HG03354 (cell line): ENCODE measurements at regions not wholly inside any gene's neighbourhood (a gene's known extent, or its start where the extent isn't known, plus 50 kb on each side); places are given as distances from the start of the nearest gene placed in this dataset.

ENCODE experiments used
- ATAC-seq: cut with Tn5 transposase; IDR thresholded peaks from one replicate; pipeline ENCODE4 v1.9.1; 2021; ENCODE audit warnings: mild to moderate bottlenecking; ENCODE audit not compliant: unreplicated experiment, poor library complexity, severe bottlenecking

DNA sequence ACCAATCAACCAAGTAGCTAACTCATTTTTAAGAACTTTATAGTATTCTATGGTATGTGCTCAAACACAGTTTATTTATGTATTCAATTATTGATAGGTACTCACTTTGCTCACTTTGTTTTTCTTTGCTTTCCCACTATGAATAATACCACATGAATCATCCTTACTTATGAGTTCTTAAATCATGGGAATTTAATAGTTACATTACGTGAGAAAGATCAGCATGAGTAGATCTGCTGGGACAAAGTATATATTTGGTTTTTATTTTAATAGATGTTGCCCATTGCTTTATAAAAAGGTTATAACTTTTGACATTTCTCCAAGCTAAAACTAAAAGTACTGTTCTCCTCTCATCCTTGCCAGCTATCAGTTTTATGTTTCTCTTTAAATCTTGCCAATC lies 390.7 kb downstream of the LRATD1 start:
- no peak for ATAC-seq

DNA sequence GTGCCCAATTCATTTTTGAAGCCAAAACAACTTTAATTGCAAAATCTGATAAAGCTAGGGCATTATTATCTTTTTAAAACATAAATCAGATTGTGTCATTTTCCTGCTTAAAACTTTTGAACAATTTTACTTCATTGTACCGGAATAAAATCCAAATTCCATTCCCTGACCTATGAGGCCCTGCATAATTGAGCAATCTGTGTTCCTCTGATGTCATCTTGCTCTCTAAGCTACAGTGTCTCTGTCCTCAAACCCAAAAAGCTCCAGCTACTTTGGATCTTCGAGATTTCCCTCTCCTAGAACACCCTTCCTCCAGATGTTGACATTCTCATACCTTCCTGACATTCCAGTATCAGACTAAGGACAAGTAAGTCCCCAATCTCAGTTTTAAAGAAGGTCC lies 395.9 kb downstream of the LRATD1 start:
- no peak for ATAC-seq

DNA sequence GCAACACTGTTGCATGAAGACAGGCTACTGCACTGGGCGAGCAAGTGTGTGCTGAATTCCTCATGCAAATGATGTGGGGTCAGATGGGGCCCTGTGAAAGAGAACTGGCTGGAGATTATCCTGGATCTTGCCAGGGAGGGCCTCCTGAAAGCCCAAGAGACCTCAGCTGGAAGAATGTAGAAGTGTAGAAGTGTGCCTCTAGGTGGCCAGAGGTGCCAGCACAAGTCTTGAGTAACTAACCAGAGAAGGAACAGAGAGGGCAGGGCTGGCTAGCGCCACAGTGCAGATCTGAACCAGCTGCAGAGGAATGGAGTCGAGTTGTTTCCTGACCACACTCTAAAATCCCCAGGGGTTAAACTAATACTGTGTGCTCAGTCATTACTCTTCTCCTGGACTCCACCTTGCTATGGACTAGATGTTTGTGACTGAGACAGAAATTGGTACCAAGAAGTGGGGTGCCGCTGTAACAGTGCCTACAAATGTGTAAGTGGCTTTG lies 399.3 kb downstream of the LRATD1 start:
- peak; percentile 85 for ATAC-seq

DNA sequence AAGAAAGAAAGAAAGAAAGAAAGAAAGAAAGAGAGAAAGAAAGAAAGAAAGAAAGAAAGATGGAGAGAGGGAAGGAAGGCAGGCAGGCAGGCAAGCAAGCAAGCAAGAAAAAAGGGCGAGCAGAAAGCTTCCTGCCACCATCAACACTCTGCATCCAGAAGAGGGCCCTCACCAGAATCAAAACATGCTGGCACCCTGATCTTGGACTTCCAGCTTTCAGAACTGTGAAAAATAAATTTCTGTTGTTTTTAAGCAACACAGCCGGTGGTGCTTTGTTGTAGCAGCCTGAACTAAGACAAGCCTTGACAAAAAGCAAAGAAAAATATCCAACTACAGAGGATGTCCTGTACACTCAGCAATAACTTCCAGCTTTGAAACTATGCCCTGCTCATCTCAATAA lies 401.7 kb downstream of the LRATD1 start:
- ATAC-seq, result no peak

DNA sequence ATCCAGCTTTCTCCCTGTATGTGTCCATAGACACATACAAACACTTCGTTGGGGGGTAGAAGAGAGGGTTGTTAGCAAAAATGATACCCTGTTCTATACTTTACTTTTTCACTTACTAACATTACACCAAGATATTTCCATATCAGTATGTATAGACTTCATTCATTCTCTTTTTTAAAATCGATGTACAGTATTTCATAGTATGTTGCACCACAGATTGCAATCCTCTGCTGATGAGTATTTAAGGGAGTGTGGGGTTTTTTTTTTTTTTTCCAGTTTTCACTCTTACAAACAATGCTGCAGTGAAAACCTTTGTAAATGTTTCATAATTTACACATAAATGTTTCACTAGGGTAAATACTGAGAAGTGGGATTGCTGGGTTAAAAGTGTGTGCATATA lies 402.3 kb downstream of the LRATD1 start:
- ATAC-seq, result no peak

DNA sequence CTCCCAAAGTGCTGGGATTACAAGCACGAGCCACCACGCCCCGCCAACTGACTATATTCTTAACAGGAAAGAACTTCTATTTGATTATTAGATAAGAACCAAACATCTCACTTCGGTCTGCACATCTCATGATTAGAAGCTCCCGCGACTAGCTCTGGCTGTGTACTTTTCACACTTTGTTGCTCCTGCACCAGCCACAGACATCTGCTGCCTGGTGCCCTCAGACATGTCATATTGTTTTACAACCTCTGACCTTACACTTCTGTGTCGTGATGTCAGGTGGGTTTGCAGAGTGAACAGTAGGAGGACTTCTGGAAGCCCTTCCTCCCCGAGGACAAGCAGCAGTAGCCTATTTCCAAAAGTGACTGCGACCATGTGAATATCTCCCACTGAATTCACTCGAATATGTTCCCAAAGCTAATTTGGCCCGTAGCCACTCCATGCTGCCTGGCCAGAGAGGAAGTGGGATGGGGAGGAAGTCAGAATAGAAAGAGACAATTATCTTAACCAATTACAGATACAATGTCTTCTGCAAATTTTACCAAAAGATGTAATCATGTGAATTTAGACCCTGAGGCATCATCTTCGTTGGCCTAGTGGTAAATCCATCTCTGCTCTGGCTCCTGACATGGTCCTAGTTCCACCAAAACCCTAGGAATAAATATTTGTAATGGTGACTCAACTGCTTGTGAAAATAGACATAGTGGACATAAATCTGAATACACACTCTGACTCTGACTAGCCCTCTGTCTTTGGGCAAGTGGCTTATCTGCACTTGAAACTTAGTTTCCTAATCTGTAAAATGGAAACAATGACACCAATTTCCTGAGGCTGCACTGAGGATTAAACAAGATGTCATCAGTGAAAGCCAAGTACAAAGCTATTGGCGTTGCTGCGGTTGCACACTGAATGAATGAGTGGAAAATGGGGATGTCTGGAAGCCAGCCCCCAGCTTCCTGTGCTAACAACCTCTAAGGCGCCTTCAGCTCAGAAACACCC lies 406.1 kb downstream of the LRATD1 start:
- no peak for ATAC-seq

DNA sequence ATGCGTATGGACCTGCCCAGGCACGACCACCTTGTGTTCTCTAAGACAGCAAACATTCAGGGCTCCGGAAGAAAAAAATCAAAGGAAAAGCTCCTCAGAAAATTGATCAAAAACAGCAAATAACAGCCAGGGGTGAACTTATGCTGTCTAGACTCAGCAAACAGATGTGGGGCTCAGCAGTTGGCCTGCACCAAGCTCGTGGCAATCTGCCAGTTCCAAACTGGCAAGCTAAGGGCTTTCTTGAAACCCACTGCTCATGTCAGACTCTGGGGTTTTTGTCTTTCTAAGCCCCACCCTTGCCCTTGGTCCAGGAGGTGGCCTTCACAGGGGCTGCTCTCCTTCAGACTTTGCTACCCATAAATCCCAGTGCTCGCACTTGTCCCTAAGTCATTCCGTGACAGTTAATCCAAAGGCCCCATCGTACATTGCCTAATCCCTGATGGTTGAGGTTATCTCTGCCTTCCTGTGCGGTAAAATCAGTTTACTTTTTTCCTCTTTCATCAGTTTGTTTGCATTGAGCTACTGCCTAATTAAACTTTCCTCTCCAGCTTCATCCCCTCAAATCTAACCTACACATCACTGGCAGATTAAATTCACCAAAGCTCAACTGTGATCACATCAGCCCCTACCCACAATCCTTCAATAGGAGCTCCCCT lies 408.0 kb downstream of the LRATD1 start:
- no peak for ATAC-seq

DNA sequence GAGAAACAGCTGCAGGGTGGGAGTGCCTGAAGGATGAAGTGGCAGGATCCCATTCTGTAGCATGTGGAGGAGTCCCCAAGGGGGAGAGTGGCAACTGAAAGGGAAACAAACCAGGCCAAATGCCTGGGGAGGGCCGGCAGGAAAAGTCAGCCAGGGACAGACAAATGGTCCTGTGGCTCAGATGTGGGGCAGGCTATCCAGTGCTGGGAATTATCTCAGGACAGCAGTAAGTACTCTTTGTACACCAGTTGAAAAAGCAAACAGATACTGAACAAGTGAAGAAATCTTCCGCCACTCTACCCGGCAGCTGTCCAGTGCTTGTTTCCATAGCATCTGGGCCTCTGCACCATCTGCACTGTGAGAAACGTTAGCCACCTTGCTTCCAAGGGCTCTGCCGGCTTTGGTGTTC lies 408.9 kb downstream of the LRATD1 start:
- ATAC-seq, result no peak

DNA sequence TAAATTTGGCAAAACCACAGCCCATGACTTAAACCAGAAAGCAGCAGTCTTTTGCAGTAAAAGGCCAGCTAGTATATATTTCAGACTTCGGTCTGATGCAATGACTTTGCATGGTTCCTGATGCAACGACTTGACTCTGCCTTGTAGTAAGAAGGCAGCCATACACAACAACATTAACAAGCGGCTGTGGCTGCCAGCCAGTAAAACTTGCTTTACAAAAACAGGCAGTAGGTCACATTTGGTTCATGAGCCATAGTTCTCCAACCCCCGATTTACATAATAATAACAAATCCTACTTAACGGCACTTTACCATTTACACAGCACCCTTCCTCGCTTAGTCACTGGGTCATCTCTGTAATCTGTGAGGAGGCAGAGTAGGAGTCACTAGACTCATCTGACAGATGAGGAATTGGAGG lies 410.3 kb downstream of the LRATD1 start:
- ATAC-seq, result no peak

DNA sequence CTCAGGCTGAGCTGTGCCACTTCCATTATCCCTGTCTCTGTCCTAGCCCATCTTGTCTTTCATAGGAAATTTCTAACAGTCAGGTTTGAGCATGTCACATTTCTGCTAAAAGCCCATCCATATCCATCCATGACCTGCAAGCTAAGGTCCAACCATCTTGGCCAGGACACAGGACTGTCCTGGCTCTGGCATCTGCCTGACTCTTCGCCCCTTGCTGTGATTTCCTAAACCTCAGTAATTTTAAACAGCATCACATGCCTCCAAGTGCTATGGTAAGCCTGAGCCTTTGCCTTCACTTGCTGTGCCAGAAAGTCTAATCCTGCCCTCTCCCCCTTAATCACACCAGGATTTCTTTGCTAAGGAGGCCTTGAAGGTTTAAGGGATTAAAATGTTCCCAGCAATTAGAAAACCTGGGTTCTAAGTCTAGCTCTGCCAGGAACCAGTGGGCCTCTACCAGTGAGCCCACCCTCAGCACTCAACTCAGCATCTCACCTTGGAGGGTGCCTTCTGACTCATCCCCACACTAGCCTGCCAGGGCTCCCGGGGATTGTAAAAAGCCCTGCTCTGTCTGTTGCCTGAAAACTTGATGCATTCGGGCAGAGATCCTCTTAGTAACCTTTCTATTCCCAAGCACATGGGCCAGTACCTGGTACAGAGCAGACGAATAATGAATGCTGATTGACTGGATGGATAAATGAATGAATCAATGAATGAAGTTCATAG lies 411.0 kb downstream of the LRATD1 start:
- no peak for ATAC-seq

DNA sequence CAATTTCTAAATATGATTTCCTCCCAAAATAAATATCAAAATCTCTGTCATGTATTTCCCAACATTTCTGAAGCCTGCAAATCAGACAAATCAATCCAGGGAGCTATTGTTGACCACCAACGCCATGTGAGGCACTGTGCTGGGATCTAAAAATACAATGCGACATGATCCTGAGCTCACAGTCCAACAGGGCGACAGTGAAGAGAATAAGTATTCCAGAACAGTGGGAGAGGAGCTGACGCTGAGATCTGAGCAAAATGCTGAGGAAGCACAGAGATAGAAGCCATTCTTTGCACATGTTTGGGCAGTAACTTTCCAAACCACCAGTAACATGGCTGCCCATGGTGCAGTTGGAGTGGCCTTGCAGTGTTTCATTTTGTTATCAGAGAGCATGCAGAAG lies 412.5 kb downstream of the LRATD1 start:
- no peak for ATAC-seq

DNA sequence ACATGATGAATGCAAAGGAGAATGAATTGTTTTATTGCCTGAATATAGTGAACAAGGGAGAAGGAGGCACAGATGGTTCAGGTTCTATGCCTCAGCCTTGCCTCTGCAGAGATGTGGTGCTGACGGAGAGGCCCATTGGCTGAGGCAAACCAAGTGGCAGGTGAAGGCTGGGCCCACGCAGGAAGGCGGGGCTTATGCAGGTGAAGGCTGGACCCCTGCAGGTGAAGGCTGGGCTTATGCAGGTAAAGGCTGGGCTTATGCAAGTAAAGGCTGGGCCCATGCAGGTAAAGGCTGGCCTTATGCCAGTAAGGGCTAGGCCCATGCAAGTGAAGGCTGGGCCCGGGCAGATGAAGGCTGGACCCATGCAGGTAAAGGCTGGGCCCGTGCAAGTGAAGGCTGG lies 414.7 kb downstream of the LRATD1 start:
- ATAC-seq, result no peak

DNA sequence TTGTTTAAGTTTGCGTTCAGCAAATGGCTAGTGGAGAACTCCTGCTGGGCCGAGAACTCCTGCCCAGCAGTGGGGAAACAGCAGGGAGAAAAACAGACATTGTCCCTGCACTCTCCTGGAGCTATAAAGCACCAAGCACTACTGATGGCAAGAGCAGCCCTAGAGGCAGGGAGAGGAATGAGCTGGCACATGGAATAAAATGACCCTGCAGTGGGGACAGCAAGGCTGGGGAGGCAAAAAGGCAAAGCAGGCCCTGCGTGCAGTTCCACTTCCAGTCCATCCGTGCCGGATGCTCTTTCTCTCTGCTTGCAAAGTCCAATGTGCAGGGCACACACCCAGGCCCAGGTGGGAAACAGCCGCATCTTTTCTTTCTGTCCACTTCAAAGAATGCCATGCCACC lies 415.5 kb downstream of the LRATD1 start:
- no peak for ATAC-seq

DNA sequence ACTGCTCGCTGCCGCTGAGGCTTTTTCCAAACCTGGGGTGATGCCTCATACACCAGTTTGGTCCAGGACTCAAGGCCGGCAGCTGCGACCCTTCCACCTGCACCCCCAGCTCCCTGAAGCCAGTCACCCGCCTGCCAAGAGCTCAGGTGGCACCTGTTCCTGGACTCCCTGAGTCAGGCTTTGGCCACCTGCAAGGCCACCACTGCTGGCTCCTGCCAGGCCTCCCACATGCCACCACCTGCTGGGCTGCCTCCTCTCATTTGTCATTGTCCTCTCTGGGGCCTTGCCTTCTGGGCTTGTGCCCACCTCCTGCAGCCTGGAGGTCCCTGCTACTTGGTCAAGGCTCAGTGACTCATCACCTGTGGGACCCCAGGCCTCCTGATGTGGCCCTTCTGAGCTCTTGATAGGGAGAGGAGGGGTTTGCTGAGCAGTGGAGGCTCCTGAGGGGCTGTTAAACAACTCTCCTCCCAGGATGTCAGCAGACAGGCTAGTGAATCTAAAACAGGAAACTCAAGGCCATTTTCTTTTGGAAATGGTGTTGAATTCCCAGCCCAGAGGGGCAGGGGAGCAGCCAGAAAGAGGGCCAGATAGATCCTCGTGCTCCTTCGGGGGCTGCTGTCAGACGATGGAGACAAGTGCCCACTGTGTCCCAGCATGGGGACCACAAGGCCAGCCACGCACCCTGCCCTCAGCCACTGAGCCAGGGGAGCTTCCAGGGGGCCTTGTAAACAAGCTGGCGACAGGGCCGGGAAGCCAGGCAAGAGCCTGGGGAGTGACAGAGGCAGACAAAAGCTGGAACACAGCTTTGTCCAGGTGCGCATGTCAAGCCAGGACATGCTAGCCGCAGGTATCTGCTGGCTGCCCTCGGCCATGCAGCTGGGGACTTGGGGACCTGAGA lies 416.8 kb downstream of the LRATD1 start:
- ATAC-seq, result no peak

DNA sequence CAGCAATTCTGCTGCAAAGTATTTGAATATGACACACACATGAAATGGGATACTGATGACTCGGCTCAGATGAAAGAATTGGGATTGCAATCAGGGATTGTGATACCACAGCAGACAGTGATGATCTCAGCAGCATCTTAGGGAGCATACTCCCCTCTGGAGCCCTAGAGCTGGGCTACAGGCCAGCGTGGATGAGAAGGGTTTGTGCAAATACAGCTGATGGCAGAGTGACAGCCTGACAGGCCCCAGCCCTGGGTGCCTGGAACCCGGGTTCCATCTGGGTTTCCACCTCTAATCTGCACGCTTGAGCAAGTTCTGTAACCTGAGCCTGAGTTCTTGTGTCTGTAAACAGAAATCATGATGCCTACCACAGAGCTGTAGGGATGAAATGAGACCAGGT lies 418.0 kb downstream of the LRATD1 start:
- ATAC-seq, result no peak

DNA sequence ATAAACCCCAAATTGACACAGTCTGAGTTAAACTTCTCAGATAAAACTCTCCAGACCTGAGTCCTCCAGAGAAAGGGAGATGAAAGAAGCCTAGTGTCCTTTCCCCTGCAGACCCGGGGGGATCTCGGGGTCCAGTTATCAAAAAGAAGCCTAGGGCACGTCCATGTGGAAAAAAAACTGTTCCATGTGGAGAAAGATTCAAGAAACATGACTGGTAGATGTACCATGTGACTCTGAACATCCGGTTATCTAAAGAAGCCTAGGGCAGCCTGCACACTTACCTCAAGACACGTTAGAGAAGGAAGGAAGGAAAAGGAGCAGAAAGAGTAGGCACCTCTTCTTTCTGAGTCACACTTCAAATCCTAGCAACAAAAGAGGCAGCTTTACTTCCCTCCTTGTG lies 421.0 kb downstream of the LRATD1 start:
- no peak for ATAC-seq

DNA sequence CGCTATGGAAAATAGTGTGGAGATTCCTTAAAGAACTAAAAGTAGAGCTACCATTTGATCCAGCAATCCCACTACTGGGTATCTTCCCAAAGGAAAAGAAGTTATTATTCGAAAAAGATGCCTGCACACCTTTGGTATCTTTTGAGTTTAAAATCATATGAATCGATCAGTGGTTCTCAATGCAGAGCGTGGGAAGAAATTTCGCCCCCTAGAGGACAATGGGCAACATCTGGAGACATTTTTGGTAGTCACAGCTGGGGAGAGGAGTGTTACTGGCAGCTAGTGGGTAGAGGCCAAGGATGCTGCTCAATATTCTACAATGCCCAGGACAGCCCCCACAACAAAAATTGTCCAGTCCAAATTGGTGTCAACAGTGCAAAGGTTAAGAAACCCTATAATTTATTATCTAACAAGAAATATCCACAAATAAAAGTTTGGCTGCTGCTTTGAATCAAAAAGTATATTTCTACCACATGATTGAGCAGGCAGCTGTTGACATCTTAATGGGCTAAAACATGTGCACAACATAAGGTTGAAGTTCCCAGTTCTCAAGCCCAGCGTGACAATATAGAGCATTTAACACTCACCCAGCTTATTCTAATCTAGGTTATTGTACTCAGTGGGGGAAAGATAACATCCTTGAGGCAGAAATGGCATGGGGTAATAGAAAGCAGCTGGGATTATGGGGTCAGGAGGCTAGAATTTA lies 425.7 kb downstream of the LRATD1 start:
- no peak for ATAC-seq

DNA sequence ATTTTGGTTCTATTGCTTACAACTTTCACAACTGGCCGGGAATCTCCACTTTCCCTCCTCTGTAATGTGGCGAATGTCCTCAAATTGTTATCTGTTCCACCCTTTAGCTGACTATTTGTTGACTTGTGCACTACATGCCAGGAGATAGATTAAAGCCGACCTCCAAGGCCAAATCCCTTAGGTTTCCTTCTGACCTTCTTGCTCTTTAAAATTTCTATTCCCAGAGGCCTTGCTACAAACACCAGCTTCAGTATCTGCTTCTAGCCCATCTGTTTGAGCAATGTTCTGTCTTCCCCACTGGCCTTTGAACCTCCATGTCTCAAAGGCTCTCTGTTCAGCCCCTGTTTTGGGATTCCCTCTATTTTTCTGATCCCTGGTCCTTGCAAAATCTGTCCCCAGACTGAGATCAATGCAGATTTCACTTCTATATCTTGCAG lies 426.2 kb downstream of the LRATD1 start:
- ATAC-seq, result no peak
